GM12892 (cell line): ENCODE measurements at regions not wholly inside any gene's neighbourhood (a gene's known extent, or its start where the extent isn't known, plus 50 kb on each side); places are given as distances from the start of the nearest gene placed in this dataset.

ENCODE experiments used
- POLR2AphosphoS5 ChIP-seq: IDR thresholded peaks from 2 replicates; pipeline ENCODE4 v1.6.1; 2011; ENCODE audit warnings: low read depth, low read length, control low read depth
- TAF1 ChIP-seq: IDR thresholded peaks from 2 replicates; pipeline ENCODE4 v1.6.1; 2011; ENCODE audit warnings: low read depth, mild to moderate bottlenecking, control low read depth, low read length, borderline replicate concordance

DNA sequence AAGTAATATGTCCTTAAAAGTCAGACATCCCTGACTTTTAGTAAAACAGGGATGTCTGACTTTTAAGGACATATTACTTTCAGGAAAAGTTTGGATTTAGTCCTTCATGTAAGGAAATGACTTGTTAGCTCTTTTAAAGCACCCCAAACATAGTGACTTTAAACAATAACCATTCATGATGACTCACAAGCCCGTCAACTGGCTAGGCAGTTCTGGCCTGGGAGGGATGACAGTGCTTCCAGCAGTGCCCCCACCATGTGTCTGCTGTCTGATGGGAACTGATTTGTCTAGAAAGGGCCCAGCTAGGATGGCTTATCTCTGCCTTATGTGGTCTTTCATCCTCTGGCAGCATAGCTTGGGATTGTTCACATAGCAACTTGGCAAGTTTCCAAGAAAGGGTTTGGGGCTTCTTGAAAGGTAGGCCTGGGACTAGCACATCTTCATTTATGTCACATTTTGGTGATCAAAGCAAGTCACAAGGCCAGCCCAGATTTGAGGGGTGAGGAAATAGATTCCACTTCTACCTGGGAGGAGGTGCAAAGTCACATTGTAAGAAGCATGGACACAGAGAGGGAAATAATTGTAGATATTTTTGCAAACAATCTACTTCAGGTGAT is 143.5 kb downstream of the C1orf94 start:
- TF ChIP-seq POLR2AphosphoS5 (no peak), TAF1 (no peak)
